B cell (primary cell): ENCODE measurements at regions not wholly inside any gene's neighbourhood (a gene's known extent, or its start where the extent isn't known, plus 50 kb on each side); places are given as distances from the start of the nearest gene placed in this dataset.

Experiments
- EZH2 ChIP-seq: IDR thresholded peaks from 2 replicates; pipeline ENCODE4 v1.6.1; 2012; ENCODE audit warnings: borderline replicate concordance, low read depth, mild to moderate bottlenecking, moderate library complexity, low read length; ENCODE audit not compliant: insufficient read depth, poor library complexity, severe bottlenecking
- TF ChIP-seq, protein P1 (sequence below): fragments of 200-600 bp; IDR thresholded peaks from one replicate; pipeline ENCODE4 v1.8.0; 2022; ENCODE audit warnings: antibody characterized with exemption, mild to moderate bottlenecking

DNA sequence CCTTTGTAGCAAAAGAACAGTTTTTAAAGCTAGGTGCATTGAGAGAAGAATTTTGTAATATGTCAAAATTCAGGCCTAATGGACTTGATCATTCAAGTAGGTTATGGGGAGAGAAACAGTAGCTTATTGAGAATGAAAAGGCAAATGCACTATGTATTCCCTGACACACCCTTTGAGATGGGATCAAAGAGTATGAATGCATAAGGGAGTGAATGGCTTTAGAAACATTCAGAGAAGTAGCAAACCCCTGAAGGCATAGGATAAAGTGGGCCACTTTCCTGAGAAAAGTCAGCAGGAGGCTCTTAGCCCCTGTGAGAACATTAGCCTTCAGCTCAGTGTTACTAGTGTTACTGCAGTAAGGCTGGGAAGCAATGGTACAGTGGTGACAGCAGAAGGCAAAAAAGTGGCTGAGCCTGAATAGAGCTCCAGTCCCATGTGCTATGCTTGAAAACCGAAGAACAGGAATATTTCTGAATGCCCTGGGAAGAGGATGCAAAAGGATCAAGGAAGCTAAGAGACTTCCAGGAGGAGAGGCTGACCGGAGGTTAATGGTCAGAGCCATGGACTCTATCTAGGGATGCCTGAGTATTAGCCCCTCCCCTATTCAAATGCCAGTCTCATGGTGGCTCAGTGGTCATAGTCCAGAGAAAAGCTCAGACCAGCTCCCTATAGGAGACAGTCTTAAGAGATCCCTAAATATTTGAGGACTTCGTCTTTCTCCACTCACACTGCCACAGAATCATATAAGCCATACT is 218.2 kb upstream of the SGO1 start:
- TF ChIP-seq, protein P1, sequence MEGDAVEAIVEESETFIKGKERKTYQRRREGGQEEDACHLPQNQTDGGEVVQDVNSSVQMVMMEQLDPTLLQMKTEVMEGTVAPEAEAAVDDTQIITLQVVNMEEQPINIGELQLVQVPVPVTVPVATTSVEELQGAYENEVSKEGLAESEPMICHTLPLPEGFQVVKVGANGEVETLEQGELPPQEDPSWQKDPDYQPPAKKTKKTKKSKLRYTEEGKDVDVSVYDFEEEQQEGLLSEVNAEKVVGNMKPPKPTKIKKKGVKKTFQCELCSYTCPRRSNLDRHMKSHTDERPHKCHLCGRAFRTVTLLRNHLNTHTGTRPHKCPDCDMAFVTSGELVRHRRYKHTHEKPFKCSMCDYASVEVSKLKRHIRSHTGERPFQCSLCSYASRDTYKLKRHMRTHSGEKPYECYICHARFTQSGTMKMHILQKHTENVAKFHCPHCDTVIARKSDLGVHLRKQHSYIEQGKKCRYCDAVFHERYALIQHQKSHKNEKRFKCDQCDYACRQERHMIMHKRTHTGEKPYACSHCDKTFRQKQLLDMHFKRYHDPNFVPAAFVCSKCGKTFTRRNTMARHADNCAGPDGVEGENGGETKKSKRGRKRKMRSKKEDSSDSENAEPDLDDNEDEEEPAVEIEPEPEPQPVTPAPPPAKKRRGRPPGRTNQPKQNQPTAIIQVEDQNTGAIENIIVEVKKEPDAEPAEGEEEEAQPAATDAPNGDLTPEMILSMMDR: no peak
- TF ChIP-seq EZH2: no peak
